C4-2B (cell line): ENCODE measurements at regions not wholly inside any gene's neighbourhood (a gene's known extent, or its start where the extent isn't known, plus 50 kb on each side); places are given as distances from the start of the nearest gene placed in this dataset.

Source experiments
- CTCF ChIP-seq: fragments of 450-650 bp; conservative IDR thresholded peaks from 2 replicates; pipeline ENCODE4 v1.5.1; 2017; ENCODE audit warnings: mild to moderate bottlenecking
- ZFX ChIP-seq: fragments of 450-650 bp; IDR thresholded peaks from 2 replicates; pipeline ENCODE4 v1.6.1; 2017

DNA sequence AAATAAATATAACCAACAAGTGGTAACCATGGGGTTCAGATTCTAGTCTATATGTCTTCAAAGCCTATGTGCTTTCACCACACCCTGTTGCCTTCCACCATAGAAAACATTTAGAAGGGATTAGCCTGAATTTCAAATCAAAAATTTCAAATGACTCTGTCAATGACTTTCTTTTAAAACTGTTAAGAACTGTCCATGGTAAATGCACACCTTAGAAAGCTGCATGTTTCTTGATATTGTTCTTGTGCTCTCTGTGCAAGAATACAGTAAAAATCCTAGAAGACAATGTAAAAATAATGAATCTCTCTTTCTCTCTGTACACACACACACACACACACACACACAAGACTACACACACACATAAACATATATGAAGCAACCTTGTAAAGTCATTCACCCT lies 74.6 kb upstream of the EXOC1L start:
- TF ChIP-seq CTCF, result no peak
- TF ChIP-seq ZFX, result no peak
